ENCODE measurements at regions not wholly inside any gene's neighbourhood (a gene's known extent, or its start where the extent isn't known, plus 50 kb on each side); places are given as distances from the start of the nearest gene placed in this dataset.

DNA sequence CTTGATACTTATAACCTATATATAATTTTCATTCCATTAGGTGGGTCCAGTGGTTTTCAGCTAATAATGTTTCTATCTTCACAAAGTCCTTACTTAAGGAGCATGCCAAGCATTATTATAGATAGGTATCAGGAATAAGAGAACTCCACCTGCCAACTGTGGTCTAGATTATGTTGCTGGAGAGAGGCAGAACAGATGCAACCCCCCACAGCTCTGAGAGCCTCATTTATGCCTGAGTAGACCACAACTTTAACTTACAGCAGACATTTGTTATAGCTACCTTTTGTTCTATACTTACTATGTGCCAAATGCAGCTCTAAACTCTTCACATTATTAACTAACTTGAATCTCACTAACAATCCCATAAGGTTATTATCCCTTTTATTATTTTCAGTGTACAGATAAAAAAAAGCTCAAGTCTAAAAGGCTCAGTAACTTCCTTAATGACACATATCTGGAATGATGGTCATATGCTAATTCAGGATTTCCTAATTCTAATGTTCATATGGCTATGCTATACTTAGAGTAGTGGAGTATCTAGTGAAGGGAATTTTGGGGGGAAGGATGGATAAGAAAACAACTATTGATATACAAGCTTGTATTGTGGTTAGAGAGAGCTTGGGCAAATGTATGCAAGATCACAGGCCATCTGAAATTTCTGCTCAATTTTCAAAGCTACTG, 119.1 kb upstream of the RND3 start:
- Histone ChIP-seq H3K4me1 (ENCODE audit: low read length) (no peaks in the 10 kb centered on the region), H3K36me3 (replicated peaks; ENCODE audit: insufficient read depth, low read length) (no peaks in the 10 kb centered on the region), H3K9me3 (replicated peaks; ENCODE audit: insufficient read depth, low read length) (no peaks in the 10 kb centered on the region), H3K27ac (ENCODE audit: low read length) (no peak overlapping the region), H3K4me2 (ENCODE audit: low read depth, low read length) (no peak overlapping the region), H3K9me2 (replicated peaks; ENCODE audit: insufficient read depth, low read length) (no peaks in the 10 kb centered on the region), H3K4me3 (ENCODE audit: low read length) (no peak overlapping the region), H2AFZ (ENCODE audit: low read length) (no peak overlapping the region), H3K27me3 (replicated peaks; ENCODE audit: insufficient read depth, low read length) (no peaks in the 10 kb centered on the region), H3K79me2 (ENCODE audit: low read length) (no peaks in the 10 kb centered on the region), H3F3A (ENCODE audit: insufficient read depth, low read length) (no peaks in the 10 kb centered on the region), H3K9ac (ENCODE audit: low read length) (no peak overlapping the region), H4K20me1 (ENCODE audit: insufficient read depth, low read length) (no peaks in the 10 kb centered on the region)
- no peak for DNase-seq
- no peak for TF ChIP-seq EZH2phosphoT487 (IDR thresholded peaks at IDR 0.05; ENCODE audit: low read length)
- TF ChIP-seq EZH2 (optimal IDR thresholded peaks at IDR 0.05; ENCODE audit: low read depth, low read length), result no peak
- no peak for TF ChIP-seq CTCF (IDR thresholded peaks at IDR 0.05; ENCODE audit: low read length)

- Histone ChIP-seq H3F3A (ENCODE audit: insufficient read depth, low read length) (no peaks in the 10 kb centered on the region), H3K27me3 (replicated peaks; ENCODE audit: insufficient read depth, low read length) (no peaks in the 10 kb centered on the region), H3K4me3 (ENCODE audit: low read length) (no peak overlapping the region), H3K36me3 (replicated peaks; ENCODE audit: insufficient read depth, low read length) (no peaks in the 10 kb centered on the region), H3K9me2 (replicated peaks; ENCODE audit: insufficient read depth, low read length) (no peaks in the 10 kb centered on the region), H3K27ac (ENCODE audit: low read length) (no peak overlapping the region), H2AFZ (ENCODE audit: low read length) (no peak overlapping the region), H3K4me1 (ENCODE audit: low read length) (no peaks in the 10 kb centered on the region), H3K9ac (ENCODE audit: low read length) (no peak overlapping the region), H3K79me2 (ENCODE audit: low read length) (no peaks in the 10 kb centered on the region), H3K9me3 (replicated peaks; ENCODE audit: insufficient read depth, low read length) (no peaks in the 10 kb centered on the region), H3K4me2 (ENCODE audit: low read depth, low read length) (no peak overlapping the region), H4K20me1 (ENCODE audit: insufficient read depth, low read length) (no peaks in the 10 kb centered on the region)
- no peak for DNase-seq
- TF ChIP-seq EZH2phosphoT487 (IDR thresholded peaks at IDR 0.05; ENCODE audit: low read length) (no peak), CTCF (IDR thresholded peaks at IDR 0.05; ENCODE audit: low read length) (no peak), EZH2 (optimal IDR thresholded peaks at IDR 0.05; ENCODE audit: low read depth, low read length) (no peak)
Observed at GRCh38 chr2:150605664-150606063, 118.2 kb upstream of the RND3 start.

- no peak for DNase-seq
- H3K36me3 ChIP-seq (replicated peaks; ENCODE audit: insufficient read depth, low read length), result no peaks in the 10 kb centered on the region
- TF ChIP-seq CTCF (IDR thresholded peaks at IDR 0.05; ENCODE audit: low read length), result no peak
- no peak for TF ChIP-seq EZH2 (optimal IDR thresholded peaks at IDR 0.05; ENCODE audit: low read depth, low read length)
- no peak for TF ChIP-seq EZH2phosphoT487 (IDR thresholded peaks at IDR 0.05; ENCODE audit: low read length)
- no peak overlapping the region for H3K4me3 ChIP-seq (ENCODE audit: low read length)
- no peaks in the 10 kb centered on the region for H3K4me1 ChIP-seq (ENCODE audit: low read length)
- no peak overlapping the region for H3K4me2 ChIP-seq (ENCODE audit: low read depth, low read length)
- no peak overlapping the region for H3K9ac ChIP-seq (ENCODE audit: low read length)
- no peaks in the 10 kb centered on the region for H3K79me2 ChIP-seq (ENCODE audit: low read length)
- no peak overlapping the region for H2AFZ ChIP-seq (ENCODE audit: low read length)
- H3K9me3 ChIP-seq (replicated peaks; ENCODE audit: insufficient read depth, low read length), result no peaks in the 10 kb centered on the region
- H3K9me2 ChIP-seq (replicated peaks; ENCODE audit: insufficient read depth, low read length), result no peaks in the 10 kb centered on the region
- H3K27ac ChIP-seq (ENCODE audit: low read length), result no peak overlapping the region
- no peaks in the 10 kb centered on the region for H4K20me1 ChIP-seq (ENCODE audit: insufficient read depth, low read length)
- H3F3A ChIP-seq (ENCODE audit: insufficient read depth, low read length), result no peaks in the 10 kb centered on the region
- H3K27me3 ChIP-seq (replicated peaks; ENCODE audit: insufficient read depth, low read length), result no peaks in the 10 kb centered on the region
Observed at GRCh38 chr2:150601280-150602038, 114.0 kb upstream of the RND3 start.
